ENCODE measurements at regions not wholly inside any gene's neighbourhood (a gene's known extent, or its start where the extent isn't known, plus 50 kb on each side); places are given as distances from the start of the nearest gene placed in this dataset.

GRCh38 chr6:114592506-114592905 is 249.7 kb upstream of the HS3ST5 start:
- TF ChIP-seq CTCF (IDR thresholded peaks at IDR 0.05) = no peak
- H3K9me3 ChIP-seq (ENCODE audit: control insufficient read depth, low read length) = no peaks in the 10 kb centered on the region

DNA sequence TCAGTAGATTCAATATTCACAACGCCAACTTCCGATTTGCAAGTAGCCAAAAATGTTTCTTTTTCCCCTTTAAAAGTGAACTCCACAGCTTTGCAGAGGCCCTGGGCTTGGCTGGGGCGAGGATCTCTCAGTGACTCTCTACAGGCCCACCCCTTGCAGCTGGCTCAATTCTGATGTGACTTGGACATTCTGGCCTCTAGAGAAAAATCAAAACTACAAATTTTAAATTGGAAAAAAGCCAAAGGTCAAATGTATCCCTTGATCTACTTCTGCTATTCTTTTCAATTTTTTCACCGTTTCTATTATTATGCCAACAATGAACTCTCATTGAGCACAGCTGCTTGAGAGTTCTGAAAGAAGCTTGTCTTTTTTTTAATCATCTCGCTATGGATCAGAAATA is 245.9 kb upstream of the HS3ST5 start:
- Histone ChIP-seq H3K79me2 (no peaks in the 10 kb centered on the region), H3K27ac (no peak overlapping the region), H3K9ac (no peak overlapping the region), H3K36me3 (ENCODE audit: control insufficient read depth, insufficient read depth, low read length) (no peaks in the 10 kb centered on the region), H3K9me3 (ENCODE audit: control insufficient read depth, low read length) (no peaks in the 10 kb centered on the region), H3K4me3 (ENCODE audit: low read depth, low read length) (no peak overlapping the region), H3K4me1 (no peaks in the 10 kb centered on the region), H3K4me2 (ENCODE audit: low read length) (no peak overlapping the region), H3K27me3 (ENCODE audit: control insufficient read depth, insufficient read depth, low read length) (no peaks in the 10 kb centered on the region), H2AFZ (no peak overlapping the region)
- TF ChIP-seq CTCF (IDR thresholded peaks at IDR 0.05) = no peak

More at GRCh38 chr6:114592506-114592905, 249.7 kb upstream of the HS3ST5 start:
- H3K4me3 ChIP-seq (ENCODE audit: low read depth, low read length) = no peak overlapping the region
- H3K4me2 ChIP-seq (ENCODE audit: low read length) = no peak overlapping the region
- H3K9ac ChIP-seq = no peak overlapping the region
- H3K27ac ChIP-seq = no peak overlapping the region
- H3K27me3 ChIP-seq (ENCODE audit: control insufficient read depth, insufficient read depth, low read length) = no peaks in the 10 kb centered on the region
- H2AFZ ChIP-seq = no peak overlapping the region
- no peaks in the 10 kb centered on the region for H3K36me3 ChIP-seq (ENCODE audit: control insufficient read depth, insufficient read depth, low read length)
- no peaks in the 10 kb centered on the region for H3K79me2 ChIP-seq
- H3K4me1 ChIP-seq = no peaks in the 10 kb centered on the region

GRCh38 chr6:114586298-114586697 is 243.5 kb upstream of the HS3ST5 start:
- H3K27ac ChIP-seq = no peak overlapping the region
- no peak overlapping the region for H2AFZ ChIP-seq
- H3K4me3 ChIP-seq (ENCODE audit: low read depth, low read length) = no peak overlapping the region
- no peaks in the 10 kb centered on the region for H3K36me3 ChIP-seq (ENCODE audit: control insufficient read depth, insufficient read depth, low read length)
- H3K4me2 ChIP-seq (ENCODE audit: low read length) = no peak overlapping the region
- H3K4me1 ChIP-seq = no peaks in the 10 kb centered on the region
- no peak overlapping the region for H3K9ac ChIP-seq
- no peaks in the 10 kb centered on the region for H3K79me2 ChIP-seq
- no peak for TF ChIP-seq CTCF (IDR thresholded peaks at IDR 0.05)
- H3K9me3 ChIP-seq (ENCODE audit: control insufficient read depth, low read length) = no peaks in the 10 kb centered on the region
- H3K27me3 ChIP-seq (ENCODE audit: control insufficient read depth, insufficient read depth, low read length) = no peaks in the 10 kb centered on the region

DNA sequence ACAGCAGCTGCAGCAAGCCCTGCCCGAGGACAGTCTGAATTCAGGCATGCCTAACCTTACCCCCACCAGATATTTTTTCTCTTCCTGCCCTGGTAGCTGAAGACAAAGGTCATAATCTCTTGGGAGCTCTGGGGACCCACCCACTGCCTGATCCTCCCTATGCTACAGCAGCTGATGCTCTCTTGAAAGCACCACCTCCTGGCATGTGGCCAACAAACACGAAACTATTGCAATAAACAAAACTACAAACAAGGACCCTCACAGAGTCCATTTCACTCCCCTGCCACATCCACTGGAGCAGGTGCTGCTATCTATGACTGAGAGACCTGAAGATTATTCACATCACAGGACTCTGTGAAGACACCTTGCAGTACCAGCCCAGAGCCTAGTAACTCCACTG is 238.5 kb upstream of the HS3ST5 start:
- Histone ChIP-seq H3K4me3 (ENCODE audit: low read depth, low read length) (no peak overlapping the region), H3K27me3 (ENCODE audit: control insufficient read depth, insufficient read depth, low read length) (no peaks in the 10 kb centered on the region)
- TF ChIP-seq CTCF (IDR thresholded peaks at IDR 0.05) = no peak

DNA sequence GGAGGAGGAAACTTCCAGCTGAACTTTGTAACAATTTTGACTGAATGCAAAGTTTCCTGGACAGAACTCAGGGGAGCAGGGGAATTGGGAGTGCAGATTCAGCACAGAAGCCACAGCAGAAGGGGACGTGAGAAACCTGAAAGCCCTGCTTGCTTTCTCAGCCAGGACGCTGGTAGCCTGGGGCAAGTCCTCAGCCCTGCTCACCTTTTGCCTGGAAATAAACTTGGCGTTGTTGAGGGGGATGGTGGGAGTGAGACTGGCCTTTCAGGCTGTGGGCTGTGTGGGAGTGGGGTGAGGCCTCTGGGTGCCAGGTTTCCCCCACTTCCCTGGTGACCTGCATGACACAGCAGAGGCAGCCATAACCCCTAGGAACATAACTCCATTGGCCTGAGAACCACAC is 238.1 kb upstream of the HS3ST5 start:
- no peaks in the 10 kb centered on the region for H3K27me3 ChIP-seq (ENCODE audit: control insufficient read depth, insufficient read depth, low read length)
- no peaks in the 10 kb centered on the region for H3K36me3 ChIP-seq (ENCODE audit: control insufficient read depth, insufficient read depth, low read length)
- H2AFZ ChIP-seq = no peak overlapping the region
- H3K4me3 ChIP-seq (ENCODE audit: low read depth, low read length) = no peak overlapping the region
- no peaks in the 10 kb centered on the region for H3K9me3 ChIP-seq (ENCODE audit: control insufficient read depth, low read length)
- no peaks in the 10 kb centered on the region for H3K4me1 ChIP-seq
- H3K9ac ChIP-seq = no peak overlapping the region
- H3K79me2 ChIP-seq = no peaks in the 10 kb centered on the region
- H3K27ac ChIP-seq = no peak overlapping the region
- no peak overlapping the region for H3K4me2 ChIP-seq (ENCODE audit: low read length)
- no peak for TF ChIP-seq CTCF (IDR thresholded peaks at IDR 0.05)

More for the DNA sequence above, 238.5 kb upstream of the HS3ST5 start:
- H3K9me3 ChIP-seq (ENCODE audit: control insufficient read depth, low read length) = no peaks in the 10 kb centered on the region
- no peaks in the 10 kb centered on the region for H3K79me2 ChIP-seq
- no peak overlapping the region for H3K27ac ChIP-seq
- no peaks in the 10 kb centered on the region for H3K4me1 ChIP-seq
- H3K36me3 ChIP-seq (ENCODE audit: control insufficient read depth, insufficient read depth, low read length) = no peaks in the 10 kb centered on the region
- no peak overlapping the region for H3K9ac ChIP-seq
- no peak overlapping the region for H2AFZ ChIP-seq
- H3K4me2 ChIP-seq (ENCODE audit: low read length) = no peak overlapping the region
